GM13976 (cell line): ENCODE measurements at regions not wholly inside any gene's neighbourhood (a gene's known extent, or its start where the extent isn't known, plus 50 kb on each side); places are given as distances from the start of the nearest gene placed in this dataset.

Experiments used
- DNase-seq: peaks from one replicate; pipeline ENCODE4 v3.0.0; 2012; ENCODE audit warnings: low spot score
- in situ Hi-C: fragments of 300-500 bp; cut with MboI; formaldehyde crosslinking; loops from one replicate; pipeline ENCODE4 v1.12.0; 2022; ENCODE audit warnings: low sequenced_read_pairs, mixed read lengths, inconsistent platforms; ENCODE audit not compliant: unreplicated experiment
- TF ChIP-seq, protein P1 (sequence below): IDR thresholded peaks from 2 replicates; pipeline ENCODE4 v1.5.1; 2012; ENCODE audit warnings: borderline replicate concordance, mild to moderate bottlenecking; ENCODE audit not compliant: insufficient read depth; ENCODE audit errors: extremely low read depth, missing control alignments, control extremely low read depth

DNA sequence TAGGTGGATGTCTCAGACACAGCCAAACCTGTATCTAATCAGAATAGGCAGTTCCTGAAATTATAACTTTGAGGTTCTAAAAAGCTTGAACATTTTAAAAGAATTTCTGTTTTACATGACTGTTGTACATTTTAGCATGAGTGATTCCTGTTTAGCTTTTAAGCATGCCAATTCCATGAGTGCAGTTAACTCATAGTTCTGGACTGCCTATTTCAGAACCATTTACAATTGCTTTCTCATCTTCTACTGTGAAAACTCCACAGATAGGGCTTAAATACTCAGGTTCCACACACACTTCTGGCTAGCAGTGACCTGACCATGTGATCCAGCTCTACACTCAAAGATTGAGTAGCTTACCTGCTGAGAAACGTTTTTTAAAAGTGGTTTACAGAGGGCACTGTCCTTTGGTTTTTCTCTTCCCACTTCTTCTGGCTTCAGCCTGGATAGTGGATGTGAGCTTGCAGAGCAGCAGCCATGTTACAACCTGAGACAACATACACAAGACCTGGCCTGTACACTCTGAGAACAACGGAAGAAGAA, 280.8 kb downstream of the ANKRD50 start:
- TF ChIP-seq, protein P1, sequence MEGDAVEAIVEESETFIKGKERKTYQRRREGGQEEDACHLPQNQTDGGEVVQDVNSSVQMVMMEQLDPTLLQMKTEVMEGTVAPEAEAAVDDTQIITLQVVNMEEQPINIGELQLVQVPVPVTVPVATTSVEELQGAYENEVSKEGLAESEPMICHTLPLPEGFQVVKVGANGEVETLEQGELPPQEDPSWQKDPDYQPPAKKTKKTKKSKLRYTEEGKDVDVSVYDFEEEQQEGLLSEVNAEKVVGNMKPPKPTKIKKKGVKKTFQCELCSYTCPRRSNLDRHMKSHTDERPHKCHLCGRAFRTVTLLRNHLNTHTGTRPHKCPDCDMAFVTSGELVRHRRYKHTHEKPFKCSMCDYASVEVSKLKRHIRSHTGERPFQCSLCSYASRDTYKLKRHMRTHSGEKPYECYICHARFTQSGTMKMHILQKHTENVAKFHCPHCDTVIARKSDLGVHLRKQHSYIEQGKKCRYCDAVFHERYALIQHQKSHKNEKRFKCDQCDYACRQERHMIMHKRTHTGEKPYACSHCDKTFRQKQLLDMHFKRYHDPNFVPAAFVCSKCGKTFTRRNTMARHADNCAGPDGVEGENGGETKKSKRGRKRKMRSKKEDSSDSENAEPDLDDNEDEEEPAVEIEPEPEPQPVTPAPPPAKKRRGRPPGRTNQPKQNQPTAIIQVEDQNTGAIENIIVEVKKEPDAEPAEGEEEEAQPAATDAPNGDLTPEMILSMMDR, result no peak
- DNase-seq, result no peak
- in situ Hi-C loops, result no loop called here

DNA sequence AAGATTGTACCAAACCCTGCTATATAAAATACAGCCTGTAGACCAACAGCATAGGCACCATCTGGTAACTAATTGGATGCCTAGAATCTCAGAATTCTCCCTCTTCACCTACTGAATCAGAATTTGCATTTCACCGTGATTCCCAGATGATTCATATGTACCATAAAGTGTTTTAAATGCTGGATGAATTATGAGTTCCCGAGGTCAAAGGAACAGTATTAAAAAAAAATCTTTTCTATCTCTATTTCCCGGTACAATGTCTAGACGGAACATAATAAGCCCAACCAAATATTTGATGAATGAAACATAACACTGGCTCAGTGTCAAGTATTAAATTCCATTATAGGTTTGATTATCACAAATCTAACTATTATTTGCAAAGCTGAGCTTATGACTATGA, 280.0 kb downstream of the ANKRD50 start:
- DNase-seq, result no peak
- in situ Hi-C loops, result no loop called here
- TF ChIP-seq, protein P1, result no peak

DNA sequence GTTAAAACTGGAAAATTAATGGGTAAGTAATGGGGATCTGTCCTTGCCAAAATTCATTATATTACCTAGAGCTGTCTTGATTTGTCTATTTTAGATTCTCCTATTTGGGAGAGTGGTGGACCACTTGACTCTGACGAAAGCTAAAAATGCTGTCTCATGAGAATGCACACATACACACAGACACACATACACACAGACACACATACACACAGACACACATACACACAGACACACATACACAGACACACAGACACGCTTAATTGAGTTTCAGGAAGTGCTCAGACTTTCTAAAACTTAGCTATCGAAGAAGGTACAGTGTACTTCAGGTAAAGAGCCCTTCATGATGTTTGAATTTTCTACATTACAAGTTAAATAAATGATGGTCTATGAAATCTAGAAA, 279.5 kb downstream of the ANKRD50 start:
- TF ChIP-seq, protein P1, result no peak
- no peak for DNase-seq
- in situ Hi-C loops, result no loop called here

DNA sequence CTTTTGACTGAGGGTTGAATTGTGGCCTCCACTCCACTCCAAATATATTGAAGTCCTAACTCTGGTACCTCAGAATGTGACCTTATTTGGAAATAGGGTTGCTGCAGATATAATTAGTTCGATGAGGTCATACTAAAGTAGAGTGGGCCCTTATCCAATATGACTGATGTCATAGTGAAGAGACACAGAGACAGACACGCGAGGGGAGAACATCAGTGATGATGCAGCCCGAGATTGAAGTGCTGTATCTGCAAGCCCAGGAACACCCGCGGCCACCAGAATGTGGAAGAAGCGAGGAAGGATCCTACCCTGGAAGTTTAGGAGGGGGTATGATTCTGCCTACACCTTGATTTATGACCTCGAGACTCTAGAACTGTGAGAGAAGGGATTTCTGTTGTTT, 279.0 kb downstream of the ANKRD50 start:
- no peak for DNase-seq
- TF ChIP-seq, protein P1, result no peak
- in situ Hi-C loops, result no loop called here

DNA sequence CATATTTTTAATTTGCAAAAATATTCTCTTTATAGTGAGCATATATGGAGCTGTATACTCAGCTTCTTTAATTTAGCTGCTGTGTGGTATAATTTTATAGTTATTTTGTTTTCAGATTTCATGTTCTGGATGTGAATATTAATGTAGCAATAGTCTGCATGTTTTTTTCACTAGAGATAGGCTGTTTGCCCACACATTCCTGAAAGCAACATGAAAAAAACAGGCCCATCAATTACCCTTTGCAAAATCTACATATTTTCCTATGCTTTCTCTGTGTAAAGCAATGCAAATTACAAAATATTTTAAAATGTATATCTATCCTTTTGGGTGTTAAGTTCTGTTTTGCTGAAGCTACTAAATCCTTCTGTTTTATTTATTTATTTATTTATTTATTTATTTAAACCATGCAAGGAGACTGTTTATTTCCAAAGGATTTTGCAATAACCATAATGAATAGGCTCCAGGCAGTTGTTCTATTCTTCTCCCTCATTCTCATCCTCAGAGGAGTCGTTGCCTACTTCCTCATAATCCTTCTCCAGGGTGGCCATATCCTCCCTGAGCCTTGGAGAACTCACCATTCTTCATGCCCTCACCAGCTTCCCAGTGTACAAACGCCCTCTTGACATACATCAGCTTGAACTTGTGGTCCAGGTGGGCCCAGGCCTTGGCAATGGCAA, 277.1 kb downstream of the ANKRD50 start:
- no peak for DNase-seq
- TF ChIP-seq, protein P1, result no peak
- in situ Hi-C loops, result no loop called here

DNA sequence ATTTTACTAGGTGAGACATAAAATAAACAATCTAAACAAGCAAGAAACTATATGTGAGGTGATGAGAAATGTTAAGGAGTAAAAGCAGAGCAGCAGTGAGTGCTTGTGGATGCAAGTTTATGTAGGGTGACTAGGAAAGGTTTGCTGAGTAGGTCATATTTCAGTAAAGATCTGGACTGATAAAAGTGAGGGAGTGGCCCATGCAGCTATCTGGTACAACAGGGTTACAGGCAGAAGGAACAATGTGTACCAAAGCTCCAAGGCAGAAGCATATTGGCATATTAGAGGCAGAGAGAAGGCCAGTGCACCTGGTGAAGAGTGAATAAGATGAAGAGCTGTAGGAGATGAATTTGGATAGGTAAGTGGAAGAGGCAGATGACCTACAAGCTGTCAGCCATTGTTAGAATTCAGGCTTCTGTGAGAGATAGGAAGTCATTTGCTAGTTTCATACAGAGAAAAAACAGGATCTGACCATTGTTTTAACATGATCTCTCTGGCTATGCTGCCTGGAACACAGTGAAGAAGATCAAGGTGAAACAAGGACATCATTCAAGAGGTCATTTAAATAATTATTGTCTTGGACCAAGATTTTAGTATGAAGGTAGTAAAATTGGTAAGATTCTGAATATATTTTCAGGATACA, 274.6 kb downstream of the ANKRD50 start:
- no peak for DNase-seq
- in situ Hi-C loops, result no loop called here
- TF ChIP-seq, protein P1, result no peak
